HEK293 (cell line): ENCODE measurements at regions not wholly inside any gene's neighbourhood (a gene's known extent, or its start where the extent isn't known, plus 50 kb on each side); places are given as distances from the start of the nearest gene placed in this dataset.

Source experiments
- HOXA7 ChIP-seq: sonication (generic); formaldehyde crosslinking; IDR thresholded peaks from 2 replicates; pipeline ENCODE4 v1.8.1; 2022; ENCODE audit warnings: missing genetic modification reagents, borderline replicate concordance
- HOXC10 ChIP-seq: sonication (generic); formaldehyde crosslinking; IDR thresholded peaks from 2 replicates; pipeline ENCODE4 v1.8.1; 2023; ENCODE audit warnings: mild to moderate bottlenecking, missing genetic modification reagents
- REST ChIP-seq: fragments of 450-650 bp; formaldehyde crosslinking; IDR thresholded peaks from 2 replicates; pipeline ENCODE4 v1.5.1; 2016; ENCODE audit warnings: missing biosample characterization, missing genetic modification characterization
- YY1 ChIP-seq: fragments of 450-650 bp; formaldehyde crosslinking; IDR thresholded peaks from 2 replicates; pipeline ENCODE4 v1.5.1; 2018; ENCODE audit warnings: missing biosample characterization, missing genetic modification characterization
- ZBTB11 ChIP-seq: fragments of 450-650 bp; formaldehyde crosslinking; conservative IDR thresholded peaks from 2 replicates; pipeline ENCODE4 v1.5.1; 2016; ENCODE audit warnings: low read depth, missing biosample characterization, missing genetic modification characterization
- ZBTB44 ChIP-seq: fragments of 450-650 bp; IDR thresholded peaks from 2 replicates; pipeline ENCODE4 v1.5.1; 2018; ENCODE audit warnings: missing biosample characterization, mild to moderate bottlenecking, missing genetic modification characterization
- ZBTB49 ChIP-seq: fragments of 450-650 bp; formaldehyde crosslinking; IDR thresholded peaks from 2 replicates; pipeline ENCODE4 v1.5.1; 2016; ENCODE audit warnings: missing biosample characterization, missing genetic modification characterization, low read depth
- ZNF221 ChIP-seq: fragments of 450-650 bp; formaldehyde crosslinking; IDR thresholded peaks from 2 replicates; pipeline ENCODE4 v1.5.1; 2017; ENCODE audit warnings: missing biosample characterization, missing genetic modification characterization, borderline replicate concordance
- ZNF24 ChIP-seq: fragments of 450-650 bp; formaldehyde crosslinking; IDR thresholded peaks from 2 replicates; pipeline ENCODE4 v1.5.1; 2016; ENCODE audit warnings: missing biosample characterization, missing genetic modification characterization
- ZNF362 ChIP-seq: fragments of 450-650 bp; formaldehyde crosslinking; IDR thresholded peaks from 2 replicates; pipeline ENCODE4 v1.5.1; 2016; ENCODE audit warnings: missing biosample characterization, missing genetic modification characterization
- ZNF416 ChIP-seq: fragments of 450-650 bp; formaldehyde crosslinking; IDR thresholded peaks from 2 replicates; pipeline ENCODE4 v1.5.1; 2016; ENCODE audit warnings: missing biosample characterization, missing genetic modification characterization
- ZNF777 ChIP-seq: fragments of 450-650 bp; formaldehyde crosslinking; IDR thresholded peaks from 2 replicates; pipeline ENCODE4 v1.5.1; 2017; ENCODE audit warnings: missing biosample characterization, missing genetic modification characterization, borderline replicate concordance
- ZNF830 ChIP-seq: fragments of 450-650 bp; IDR thresholded peaks from 2 replicates; pipeline ENCODE4 v1.5.0; 2018; ENCODE audit warnings: missing biosample characterization, missing genetic modification characterization, low read depth, mild to moderate bottlenecking, moderate library complexity
- TF ChIP-seq, protein P1 (sequence below): fragments of 450-650 bp; formaldehyde crosslinking; IDR thresholded peaks from 2 replicates; pipeline ENCODE4 v1.5.1; 2016; ENCODE audit warnings: missing biosample characterization, missing genetic modification characterization

- TF ChIP-seq YY1 (tag by site-specific recombination) = no peak
- TF ChIP-seq, protein P1, sequence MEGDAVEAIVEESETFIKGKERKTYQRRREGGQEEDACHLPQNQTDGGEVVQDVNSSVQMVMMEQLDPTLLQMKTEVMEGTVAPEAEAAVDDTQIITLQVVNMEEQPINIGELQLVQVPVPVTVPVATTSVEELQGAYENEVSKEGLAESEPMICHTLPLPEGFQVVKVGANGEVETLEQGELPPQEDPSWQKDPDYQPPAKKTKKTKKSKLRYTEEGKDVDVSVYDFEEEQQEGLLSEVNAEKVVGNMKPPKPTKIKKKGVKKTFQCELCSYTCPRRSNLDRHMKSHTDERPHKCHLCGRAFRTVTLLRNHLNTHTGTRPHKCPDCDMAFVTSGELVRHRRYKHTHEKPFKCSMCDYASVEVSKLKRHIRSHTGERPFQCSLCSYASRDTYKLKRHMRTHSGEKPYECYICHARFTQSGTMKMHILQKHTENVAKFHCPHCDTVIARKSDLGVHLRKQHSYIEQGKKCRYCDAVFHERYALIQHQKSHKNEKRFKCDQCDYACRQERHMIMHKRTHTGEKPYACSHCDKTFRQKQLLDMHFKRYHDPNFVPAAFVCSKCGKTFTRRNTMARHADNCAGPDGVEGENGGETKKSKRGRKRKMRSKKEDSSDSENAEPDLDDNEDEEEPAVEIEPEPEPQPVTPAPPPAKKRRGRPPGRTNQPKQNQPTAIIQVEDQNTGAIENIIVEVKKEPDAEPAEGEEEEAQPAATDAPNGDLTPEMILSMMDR (tag by site-specific recombination) = no peak
- no peak for TF ChIP-seq ZNF777 (tag by site-specific recombination)
- TF ChIP-seq ZBTB11 (tag by site-specific recombination) = no peak
- no peak for TF ChIP-seq REST (tag by site-specific recombination)
- no peak for TF ChIP-seq ZBTB49 (tag by site-specific recombination)
- TF ChIP-seq HOXA7 (CRISPR knock-in tag) = no peak
- no peak for TF ChIP-seq ZNF221 (tag by site-specific recombination)
- TF ChIP-seq ZNF830 = no peak
- TF ChIP-seq ZNF24 = no peak
- TF ChIP-seq ZNF416 (tag by site-specific recombination) = no peak
- no peak for TF ChIP-seq HOXC10
- TF ChIP-seq ZNF362 (tag by site-specific recombination) = no peak
- TF ChIP-seq ZBTB44 = no peak
Observed at GRCh38 chr20:40960101-40960500, 68.5 kb upstream of the TOP1 start.
